ENCODE measurements at regions not wholly inside any gene's neighbourhood (a gene's known extent, or its start where the extent isn't known, plus 50 kb on each side); places are given as distances from the start of the nearest gene placed in this dataset.

- no peak overlapping the region for H3K9ac ChIP-seq
- peaks cover 24% of the 10 kb centered on the region for H3K27me3 ChIP-seq
- H3K36me3 Mint-ChIP-seq, result no peaks in the 10 kb centered on the region
- peaks cover 7% of the 10 kb centered on the region for H3K4me1 ChIP-seq
- H3K9me3 Mint-ChIP-seq, result peaks cover 3% of the 10 kb centered on the region
- no peaks in the 10 kb centered on the region for H3K27me3 Mint-ChIP-seq (ENCODE audit: insufficient read depth, low read depth)
- H3K4me3 ChIP-seq, result no peak overlapping the region
- no peak overlapping the region for H3K4me2 ChIP-seq
- no peaks in the 10 kb centered on the region for H3K79me2 ChIP-seq (ENCODE audit: low read depth)
- H3F3A ChIP-seq (ENCODE audit: low read depth), result no peaks in the 10 kb centered on the region
- H3K36me3 ChIP-seq, result no peaks in the 10 kb centered on the region
- no peak overlapping the region for H3K27ac Mint-ChIP-seq
- no peak overlapping the region for H3K27ac ChIP-seq
- no peak overlapping the region for H2AFZ ChIP-seq (replicated peaks)
- peaks cover 17% of the 10 kb centered on the region for H3K4me1 Mint-ChIP-seq
- H4K20me1 ChIP-seq (ENCODE audit: low read depth), result no peaks in the 10 kb centered on the region
- TF ChIP-seq EZH2 (IDR thresholded peaks at IDR 0.05) (no peak), CTCF (IDR thresholded peaks at IDR 0.05) (no peak), EZH2phosphoT487 (IDR thresholded peaks at IDR 0.05) (no peak)
- H3K4me3 Mint-ChIP-seq, result no peak overlapping the region
- no peak for DNase-seq (ENCODE audit: low spot score)
- H3K9me3 ChIP-seq (ENCODE audit: low read depth), result no peaks in the 10 kb centered on the region
Measured at GRCh38 chr4:81651243-81651899, 179.7 kb upstream of the RASGEF1B start.

- Histone ChIP-seq H3F3A (ENCODE audit: low read depth) (no peaks in the 10 kb centered on the region), H4K20me1 (ENCODE audit: low read depth) (no peaks in the 10 kb centered on the region), H3K4me2 (no peak overlapping the region), H3K27me3 (peaks cover 28% of the 10 kb centered on the region), H3K36me3 (no peaks in the 10 kb centered on the region), H3K79me2 (ENCODE audit: low read depth) (no peaks in the 10 kb centered on the region), H3K9ac (no peak overlapping the region), H3K4me3 (no peak overlapping the region), H3K27ac (no peak overlapping the region), H3K4me1 (peaks cover 7% of the 10 kb centered on the region), H2AFZ (replicated peaks) (no peak overlapping the region), H3K9me3 (ENCODE audit: low read depth) (no peaks in the 10 kb centered on the region)
- no peak overlapping the region for H3K4me3 Mint-ChIP-seq
- H3K9me3 Mint-ChIP-seq, result no peaks in the 10 kb centered on the region
- no peaks in the 10 kb centered on the region for H3K27me3 Mint-ChIP-seq (ENCODE audit: insufficient read depth, low read depth)
- H3K4me1 Mint-ChIP-seq, result peaks cover 17% of the 10 kb centered on the region
- TF ChIP-seq EZH2phosphoT487 (IDR thresholded peaks at IDR 0.05) (no peak), EZH2 (IDR thresholded peaks at IDR 0.05) (no peak), CTCF (IDR thresholded peaks at IDR 0.05) (no peak)
- H3K27ac Mint-ChIP-seq, result no peak overlapping the region
- no peaks in the 10 kb centered on the region for H3K36me3 Mint-ChIP-seq
- DNase-seq (ENCODE audit: low spot score), result no peak
Measured at GRCh38 chr4:81650606-81651242, 179.0 kb upstream of the RASGEF1B start.

- peaks cover 17% of the 10 kb centered on the region for H3K4me1 Mint-ChIP-seq
- H3K9ac ChIP-seq, result no peak overlapping the region
- H3K4me3 Mint-ChIP-seq, result no peak overlapping the region
- H3K27me3 ChIP-seq, result peaks cover 28% of the 10 kb centered on the region
- H3K27ac Mint-ChIP-seq, result no peak overlapping the region
- H3K27ac ChIP-seq, result no peak overlapping the region
- H3K27me3 Mint-ChIP-seq (ENCODE audit: insufficient read depth, low read depth), result no peaks in the 10 kb centered on the region
- no peak for DNase-seq (ENCODE audit: low spot score)
- no peak for TF ChIP-seq EZH2 (IDR thresholded peaks at IDR 0.05)
- no peak for TF ChIP-seq CTCF (IDR thresholded peaks at IDR 0.05)
- no peak for TF ChIP-seq EZH2phosphoT487 (IDR thresholded peaks at IDR 0.05)
- no peaks in the 10 kb centered on the region for H3K79me2 ChIP-seq (ENCODE audit: low read depth)
- no peak overlapping the region for H3K4me3 ChIP-seq
- no peak overlapping the region for H2AFZ ChIP-seq (replicated peaks)
- H3K36me3 Mint-ChIP-seq, result no peaks in the 10 kb centered on the region
- no peaks in the 10 kb centered on the region for H3K36me3 ChIP-seq
- H3K4me2 ChIP-seq, result no peak overlapping the region
- H3K4me1 ChIP-seq, result peaks cover 7% of the 10 kb centered on the region
- H3K9me3 ChIP-seq (ENCODE audit: low read depth), result no peaks in the 10 kb centered on the region
- H3F3A ChIP-seq (ENCODE audit: low read depth), result no peaks in the 10 kb centered on the region
- no peaks in the 10 kb centered on the region for H4K20me1 ChIP-seq (ENCODE audit: low read depth)
- peaks cover 4% of the 10 kb centered on the region for H3K9me3 Mint-ChIP-seq
Measured at GRCh38 chr4:81648576-81649275, 177.0 kb upstream of the RASGEF1B start.

All from neural progenitor cell (in vitro differentiated cells).